HG02885 (cell line): ENCODE measurements at regions not wholly inside any gene's neighbourhood (a gene's known extent, or its start where the extent isn't known, plus 50 kb on each side); places are given as distances from the start of the nearest gene placed in this dataset.

ENCODE experiments used
- ATAC-seq: cut with Tn5 transposase; IDR thresholded peaks from one replicate; pipeline ENCODE4 v1.9.1; 2021; ENCODE audit warnings: mild to moderate bottlenecking; ENCODE audit not compliant: unreplicated experiment, poor library complexity

DNA sequence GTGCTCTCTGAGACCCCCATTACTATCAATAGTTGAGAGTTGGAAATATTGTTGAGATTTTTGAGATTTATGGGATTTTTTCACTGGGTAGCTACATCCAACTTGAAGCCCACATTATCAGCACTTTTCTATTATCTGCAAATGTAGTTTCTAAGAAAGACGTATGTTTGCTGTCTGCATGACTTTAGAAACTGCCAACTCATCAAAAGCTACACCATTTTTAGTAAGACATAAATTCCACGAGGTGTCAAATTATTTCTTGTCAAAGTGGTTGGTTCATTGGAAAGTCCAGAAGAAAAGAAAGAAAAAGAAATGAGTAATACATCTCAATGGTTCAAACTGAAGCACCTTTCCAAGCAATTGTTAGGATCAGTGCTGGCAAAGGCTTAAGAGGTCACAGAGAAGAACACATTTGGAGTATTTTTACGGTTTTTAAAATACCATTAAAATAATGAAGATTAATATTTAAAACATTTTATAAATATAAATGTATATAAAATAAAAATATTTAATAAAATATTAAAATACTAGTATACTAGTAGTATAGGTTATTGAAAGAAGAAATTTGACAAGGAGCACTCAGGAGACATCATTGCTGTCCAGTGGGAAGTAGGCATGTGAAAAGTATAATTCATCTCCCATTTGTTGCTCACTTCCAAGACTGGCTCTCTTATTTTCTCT lies 463.5 kb downstream of the TAFA4 start:
- ATAC-seq = no peak

DNA sequence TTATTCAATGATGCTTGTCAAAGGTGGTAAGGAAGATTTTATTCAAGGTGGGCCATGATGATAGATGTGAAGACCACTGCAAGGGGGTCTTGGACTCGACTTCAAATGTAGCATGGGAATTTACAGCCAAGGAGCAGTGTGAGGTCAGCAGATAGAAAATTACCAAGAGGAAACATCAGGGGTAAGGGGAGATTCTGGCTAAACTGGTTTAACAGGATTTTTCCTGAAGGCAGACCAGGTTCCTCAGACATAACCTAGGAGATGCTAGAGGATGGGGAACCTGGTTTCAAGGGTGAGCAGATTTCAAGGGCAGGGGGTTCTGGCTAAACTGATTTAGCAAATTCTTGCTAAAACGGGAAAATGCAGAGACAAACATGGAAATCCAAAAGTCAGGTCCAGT lies 464.9 kb downstream of the TAFA4 start:
- no peak for ATAC-seq

GRCh38 chr3:68458581-68458980 lies 473.8 kb downstream of the TAFA4 start:
- no peak for ATAC-seq

- ATAC-seq = no peak
Measured at GRCh38 chr3:68448510-68449383, 483.6 kb downstream of the TAFA4 start.

DNA sequence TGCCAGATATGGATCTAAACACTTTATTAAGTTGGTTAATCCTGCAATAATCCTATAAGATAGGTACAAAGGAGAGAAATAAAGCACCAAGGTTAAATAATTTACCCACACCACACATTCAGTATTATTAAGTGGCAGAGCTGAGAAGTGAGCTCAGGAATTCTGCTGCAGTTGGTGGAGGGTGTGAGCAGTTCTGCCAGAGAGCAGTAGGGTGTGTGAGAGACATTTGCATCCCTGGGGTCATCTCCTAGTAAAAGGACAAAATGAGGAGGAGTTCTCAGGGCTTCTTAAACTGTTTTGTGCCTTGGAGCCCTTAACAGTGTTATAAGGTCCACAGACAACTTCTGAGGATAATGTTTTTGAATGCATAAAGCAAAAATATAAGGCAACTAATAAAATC lies 484.5 kb downstream of the TAFA4 start:
- ATAC-seq = no peak

GRCh38 chr3:68441054-68441453 lies 491.3 kb downstream of the TAFA4 start:
- no peak for ATAC-seq

DNA sequence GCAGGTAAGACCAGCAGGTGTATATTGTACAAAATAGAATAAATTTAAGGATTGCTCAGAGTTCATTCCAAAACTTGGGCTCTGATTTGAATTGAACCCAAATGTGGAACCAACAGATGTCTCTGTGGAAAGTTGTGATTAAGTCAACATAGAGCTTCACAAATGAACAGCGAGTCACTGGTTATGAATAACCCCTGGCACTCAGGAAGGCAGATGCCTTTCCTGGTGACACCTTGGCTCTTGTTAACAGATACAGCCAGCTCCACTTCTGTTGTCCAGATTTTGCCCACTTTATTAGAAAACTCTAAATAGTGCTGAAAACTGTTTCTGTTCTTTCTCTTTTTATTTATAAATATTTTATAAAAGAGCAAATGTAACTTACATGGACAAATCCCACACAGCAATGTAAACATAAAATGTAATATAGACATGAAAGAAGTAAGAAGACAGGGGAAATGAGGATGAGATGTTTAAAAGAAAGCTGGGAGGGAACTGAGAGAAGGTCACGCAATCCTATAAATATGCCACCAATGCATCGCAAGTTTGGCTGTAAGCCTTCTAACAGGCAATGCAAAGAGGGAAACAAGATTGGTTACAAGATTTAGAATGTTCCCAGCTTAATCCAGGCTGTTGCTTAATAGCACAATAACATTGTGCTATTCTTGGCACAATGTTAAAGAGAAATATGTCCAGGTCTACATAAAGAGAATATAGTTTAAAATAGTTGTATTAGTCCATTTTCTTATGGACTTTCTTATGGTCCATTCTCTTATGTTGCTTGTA lies 495.5 kb downstream of the TAFA4 start:
- no peak for ATAC-seq

DNA sequence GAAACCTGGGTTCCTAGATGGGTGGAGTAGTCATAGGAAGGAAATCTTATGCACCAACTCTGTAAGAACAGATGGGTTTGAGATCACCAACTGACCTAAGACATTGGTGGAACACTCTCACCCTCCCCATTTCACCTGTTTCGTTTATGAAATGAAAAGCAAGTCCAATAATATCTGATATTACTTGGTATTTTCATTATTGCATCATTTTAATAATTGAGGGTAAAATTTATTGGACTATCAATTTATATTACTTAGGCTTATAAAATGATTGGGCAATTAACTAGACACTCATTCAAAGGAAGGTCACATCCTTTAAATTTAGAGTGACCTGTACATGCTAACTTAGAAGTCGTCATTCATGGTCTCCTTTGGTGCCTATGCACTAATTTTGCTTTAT lies 503.9 kb downstream of the TAFA4 start:
- ATAC-seq = no peak

- no peak for ATAC-seq
Measured at GRCh38 chr3:68424796-68425460, 507.4 kb downstream of the TAFA4 start.

- no peak for ATAC-seq
Measured at GRCh38 chr3:68408626-68409025, 523.7 kb downstream of the TAFA4 start.

DNA sequence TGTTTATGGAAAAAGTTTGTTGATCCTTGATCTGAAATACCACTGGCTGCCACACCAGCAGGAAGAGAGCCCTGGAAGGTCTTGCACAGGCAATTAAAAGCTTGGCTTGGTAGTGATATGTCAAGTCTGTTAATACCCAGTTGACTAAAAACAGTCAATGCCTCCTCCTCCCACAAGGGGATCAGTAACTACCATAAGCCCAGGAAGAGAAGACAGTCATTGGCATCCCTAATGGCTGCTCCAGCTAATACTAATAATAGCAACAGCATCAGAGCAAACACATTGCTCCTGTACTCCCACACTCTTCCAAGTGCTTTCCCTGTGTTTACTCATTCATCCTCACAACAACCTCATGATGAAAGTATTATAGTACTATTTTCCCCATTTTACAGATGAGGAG lies 528.6 kb downstream of the TAFA4 start:
- no peak for ATAC-seq

DNA sequence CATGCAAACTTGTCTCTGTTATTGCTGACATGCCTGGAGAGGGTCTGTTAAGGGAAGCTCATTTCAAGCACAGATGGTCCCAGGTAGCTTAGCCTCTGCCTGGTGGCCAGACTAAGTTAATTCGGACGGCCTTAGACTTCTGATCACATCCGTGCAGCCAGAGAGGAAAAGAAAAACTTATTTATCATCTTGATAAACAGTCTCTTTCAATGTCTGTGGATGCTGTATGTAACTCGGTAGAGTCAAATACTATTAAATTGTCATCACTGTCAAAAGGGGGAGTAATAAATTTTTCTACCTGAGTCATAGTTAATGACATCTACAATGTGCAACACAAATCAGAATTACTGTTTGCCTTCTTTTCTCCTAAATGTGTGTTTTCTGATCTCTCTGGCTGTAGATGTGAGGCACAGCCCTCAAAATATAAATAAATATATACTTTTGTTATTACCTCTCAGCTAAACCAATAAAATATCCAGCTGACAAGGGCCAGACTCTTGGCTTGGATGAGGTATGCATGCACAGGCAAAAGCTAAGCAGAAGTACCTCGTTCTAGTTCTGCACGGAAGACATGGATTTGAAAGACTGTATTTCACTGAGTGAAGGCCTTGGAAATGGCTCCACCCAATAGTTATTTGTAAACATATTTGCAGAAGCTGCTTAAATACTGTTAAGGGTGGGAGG lies 530.0 kb downstream of the TAFA4 start:
- ATAC-seq = no peak

- no peak for ATAC-seq
Measured at GRCh38 chr3:68378631-68379030, 553.7 kb downstream of the TAFA4 start.

- ATAC-seq = no peak
Measured at GRCh38 chr3:68373727-68374126, 558.6 kb downstream of the TAFA4 start.

DNA sequence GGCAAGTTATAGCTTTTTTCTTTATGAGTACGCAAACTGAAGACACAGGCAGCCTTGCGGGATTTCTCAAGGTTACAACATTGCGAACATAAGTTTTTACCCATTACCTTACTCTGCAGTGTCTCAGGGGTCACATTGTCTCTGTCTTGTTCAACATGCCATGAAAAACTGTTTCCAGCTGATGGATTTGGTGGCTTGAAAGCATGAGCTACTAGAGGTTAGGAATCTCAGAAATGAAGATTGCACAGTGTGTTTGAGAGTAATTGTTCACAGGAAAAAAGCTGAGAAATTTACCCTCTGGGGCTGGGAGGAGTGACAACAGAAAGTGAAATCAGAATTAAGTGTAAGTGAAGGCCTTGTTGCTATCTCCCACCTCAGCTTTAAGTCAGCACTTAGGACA lies 568.6 kb downstream of the TAFA4 start:
- no peak for ATAC-seq

DNA sequence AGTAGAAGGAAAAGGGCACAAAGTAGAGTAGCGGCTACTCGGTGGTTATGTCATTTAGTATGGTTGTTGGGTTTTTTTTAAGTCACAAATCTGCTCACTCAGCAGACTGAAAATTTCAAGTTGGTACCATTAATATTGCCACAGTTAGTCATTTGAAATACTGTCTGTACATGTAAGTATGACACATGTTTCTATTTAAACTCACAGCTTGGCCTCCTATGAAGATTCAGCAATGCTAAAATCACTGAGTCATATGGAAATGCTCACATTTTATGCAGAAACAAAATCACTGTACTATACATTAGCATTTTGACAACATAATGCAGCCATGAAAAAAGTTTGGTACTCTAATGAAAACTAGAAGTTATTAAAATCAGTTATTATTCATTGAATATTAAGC lies 571.9 kb downstream of the TAFA4 start:
- ATAC-seq = no peak

GRCh38 chr3:68345781-68346180 lies 586.6 kb downstream of the TAFA4 start:
- ATAC-seq = no peak

GRCh38 chr3:68342426-68342825 lies 589.9 kb downstream of the TAFA4 start:
- ATAC-seq = no peak

DNA sequence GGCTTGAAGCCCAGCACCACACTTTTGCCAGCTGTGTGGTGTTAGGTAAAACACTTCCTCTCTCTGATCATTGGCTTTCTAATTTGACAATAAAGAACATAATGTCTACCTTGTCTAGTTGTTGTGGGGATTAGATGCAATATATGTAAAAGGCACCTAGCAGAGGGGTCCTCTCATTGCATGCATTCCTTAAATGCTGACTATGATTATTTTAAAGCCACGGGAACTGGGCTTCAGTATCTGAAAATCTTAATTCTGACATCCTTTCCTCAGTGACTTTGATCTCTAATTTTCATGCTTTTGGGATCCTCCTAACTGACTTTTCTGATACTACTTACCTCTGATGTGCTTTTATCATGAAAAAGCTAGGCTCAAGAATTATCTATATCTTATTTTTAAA lies 596.3 kb downstream of the TAFA4 start:
- ATAC-seq = no peak

DNA sequence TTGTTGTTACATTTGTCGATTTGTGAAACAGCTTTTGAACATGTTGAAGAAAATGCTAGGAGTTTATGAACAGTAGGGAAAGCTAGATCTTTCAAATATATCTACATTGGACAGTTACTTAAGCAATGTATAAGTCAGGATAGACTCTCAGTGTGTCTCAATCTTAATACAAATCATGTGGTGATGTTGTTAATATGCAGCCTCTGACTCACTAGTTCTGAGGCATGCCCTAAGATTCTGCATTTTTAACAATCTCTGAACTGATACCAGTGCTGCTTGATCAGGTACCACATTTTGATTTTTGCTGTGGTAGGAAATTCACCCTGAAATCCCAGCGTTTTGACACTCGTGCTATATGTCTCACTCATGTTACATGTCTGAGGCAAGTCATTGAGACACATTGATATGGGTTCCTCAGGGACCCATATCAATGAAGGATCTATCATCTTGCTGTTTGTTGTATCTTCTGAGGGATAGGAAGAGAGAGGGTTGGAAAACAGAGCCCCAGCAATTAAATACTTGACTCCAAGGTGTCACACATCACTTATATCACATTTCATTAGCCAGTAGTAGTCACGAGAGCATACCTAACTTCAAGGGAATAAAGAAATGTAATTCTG lies 597.9 kb downstream of the TAFA4 start:
- ATAC-seq = no peak
